GM23338 (cell line): ENCODE measurements at regions not wholly inside any gene's neighbourhood (a gene's known extent, or its start where the extent isn't known, plus 50 kb on each side); places are given as distances from the start of the nearest gene placed in this dataset.

ENCODE experiments used
- CREB1 ChIP-seq: fragments of 250-450 bp; sonication (Bioruptor Pico); IDR thresholded peaks from 2 replicates; pipeline ENCODE4 v1.5.0; 2020; ENCODE audit warnings: low read depth, mild to moderate bottlenecking, moderate library complexity
- CTCF ChIP-seq, 2 experiments: fragments of 200-600 bp in 1 of 2; sonication (generic) in 1 of 2; conservative IDR thresholded peaks; 2 replicates each; pipeline versions ENCODE4 v1.5.1 to v1.6.1; 2016 to 2017; ENCODE audit warnings: antibody characterized with exemption in 2 of 2, low read depth in 2 of 2, mild to moderate bottlenecking in 2 of 2, moderate library complexity in 1 of 2
- EZH2 ChIP-seq: fragments of 200-600 bp; sonication (generic); IDR thresholded peaks from one replicate; pipeline ENCODE4 v1.8.0; 2017; ENCODE audit warnings: antibody characterized with exemption, mild to moderate bottlenecking, low read depth; ENCODE audit not compliant: unreplicated experiment
- EZH2phosphoT487 ChIP-seq: fragments of 200-600 bp; sonication (generic); IDR thresholded peaks from one replicate; pipeline ENCODE4 v1.8.1; 2018; ENCODE audit warnings: antibody characterized with exemption; ENCODE audit not compliant: unreplicated experiment
- POLR2AphosphoS5 ChIP-seq: IDR thresholded peaks from 2 replicates; pipeline ENCODE4 v1.6.1; 2016; ENCODE audit warnings: antibody characterized with exemption, low read depth
- REST ChIP-seq: IDR thresholded peaks from one replicate; pipeline ENCODE4 v1.6.1; 2018; ENCODE audit warnings: antibody characterized with exemption; ENCODE audit not compliant: unreplicated experiment
- ZNF114 ChIP-seq: fragments of 250-450 bp; sonication (Bioruptor Pico); IDR thresholded peaks from 2 replicates; pipeline ENCODE4 v1.5.0; 2020; ENCODE audit warnings: mild to moderate bottlenecking, moderate library complexity
- ZNF331 ChIP-seq: fragments of 250-450 bp; sonication (Bioruptor Pico); IDR thresholded peaks from 2 replicates; pipeline ENCODE4 v1.5.0; 2020; ENCODE audit warnings: low read depth, mild to moderate bottlenecking, moderate library complexity
- TF ChIP-seq, protein P1 (sequence below): fragments of 250-450 bp; sonication (Bioruptor Pico); IDR thresholded peaks from 2 replicates; pipeline ENCODE4 v1.5.0; 2020; ENCODE audit warnings: mild to moderate bottlenecking, moderate library complexity
- TF ChIP-seq, protein P2 (sequence below): IDR thresholded peaks from 2 replicates; pipeline ENCODE4 v1.6.1; 2016; ENCODE audit warnings: antibody characterized with exemption

DNA sequence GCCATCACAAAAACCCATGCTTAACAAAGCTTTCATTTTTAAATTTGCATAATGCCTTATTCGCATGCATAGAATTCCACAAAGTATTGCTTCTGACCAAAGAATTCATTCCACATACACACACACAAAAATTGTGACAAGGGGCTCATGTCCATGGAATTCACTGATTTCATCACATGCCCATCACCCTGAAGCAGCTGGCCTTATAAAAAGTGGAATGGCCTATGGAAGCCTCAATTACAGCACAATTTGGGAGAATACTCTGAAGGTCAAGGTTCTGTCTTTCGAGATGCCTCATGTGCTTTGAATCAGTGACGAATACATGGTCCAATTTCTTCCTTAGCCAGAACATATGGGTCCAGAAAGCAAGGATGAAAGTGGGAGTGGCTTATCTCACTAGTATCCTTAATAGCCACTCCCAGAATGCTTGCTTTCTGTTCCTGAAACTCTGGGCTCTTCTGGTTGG lies 165.7 kb downstream of the KDR start:
- TF ChIP-seq EZH2 (no peak), POLR2AphosphoS5 (no peak), REST (no peak), CTCF (conservative IDR thresholded peaks at IDR 0.05; ENCODE audit: low read depth in 2 of 2) (no peak), CREB1 (CRISPR knock-in tag) (no peak), EZH2phosphoT487 (no peak), ZNF114 (no peak), ZNF331 (no peak)
- TF ChIP-seq, protein P1, sequence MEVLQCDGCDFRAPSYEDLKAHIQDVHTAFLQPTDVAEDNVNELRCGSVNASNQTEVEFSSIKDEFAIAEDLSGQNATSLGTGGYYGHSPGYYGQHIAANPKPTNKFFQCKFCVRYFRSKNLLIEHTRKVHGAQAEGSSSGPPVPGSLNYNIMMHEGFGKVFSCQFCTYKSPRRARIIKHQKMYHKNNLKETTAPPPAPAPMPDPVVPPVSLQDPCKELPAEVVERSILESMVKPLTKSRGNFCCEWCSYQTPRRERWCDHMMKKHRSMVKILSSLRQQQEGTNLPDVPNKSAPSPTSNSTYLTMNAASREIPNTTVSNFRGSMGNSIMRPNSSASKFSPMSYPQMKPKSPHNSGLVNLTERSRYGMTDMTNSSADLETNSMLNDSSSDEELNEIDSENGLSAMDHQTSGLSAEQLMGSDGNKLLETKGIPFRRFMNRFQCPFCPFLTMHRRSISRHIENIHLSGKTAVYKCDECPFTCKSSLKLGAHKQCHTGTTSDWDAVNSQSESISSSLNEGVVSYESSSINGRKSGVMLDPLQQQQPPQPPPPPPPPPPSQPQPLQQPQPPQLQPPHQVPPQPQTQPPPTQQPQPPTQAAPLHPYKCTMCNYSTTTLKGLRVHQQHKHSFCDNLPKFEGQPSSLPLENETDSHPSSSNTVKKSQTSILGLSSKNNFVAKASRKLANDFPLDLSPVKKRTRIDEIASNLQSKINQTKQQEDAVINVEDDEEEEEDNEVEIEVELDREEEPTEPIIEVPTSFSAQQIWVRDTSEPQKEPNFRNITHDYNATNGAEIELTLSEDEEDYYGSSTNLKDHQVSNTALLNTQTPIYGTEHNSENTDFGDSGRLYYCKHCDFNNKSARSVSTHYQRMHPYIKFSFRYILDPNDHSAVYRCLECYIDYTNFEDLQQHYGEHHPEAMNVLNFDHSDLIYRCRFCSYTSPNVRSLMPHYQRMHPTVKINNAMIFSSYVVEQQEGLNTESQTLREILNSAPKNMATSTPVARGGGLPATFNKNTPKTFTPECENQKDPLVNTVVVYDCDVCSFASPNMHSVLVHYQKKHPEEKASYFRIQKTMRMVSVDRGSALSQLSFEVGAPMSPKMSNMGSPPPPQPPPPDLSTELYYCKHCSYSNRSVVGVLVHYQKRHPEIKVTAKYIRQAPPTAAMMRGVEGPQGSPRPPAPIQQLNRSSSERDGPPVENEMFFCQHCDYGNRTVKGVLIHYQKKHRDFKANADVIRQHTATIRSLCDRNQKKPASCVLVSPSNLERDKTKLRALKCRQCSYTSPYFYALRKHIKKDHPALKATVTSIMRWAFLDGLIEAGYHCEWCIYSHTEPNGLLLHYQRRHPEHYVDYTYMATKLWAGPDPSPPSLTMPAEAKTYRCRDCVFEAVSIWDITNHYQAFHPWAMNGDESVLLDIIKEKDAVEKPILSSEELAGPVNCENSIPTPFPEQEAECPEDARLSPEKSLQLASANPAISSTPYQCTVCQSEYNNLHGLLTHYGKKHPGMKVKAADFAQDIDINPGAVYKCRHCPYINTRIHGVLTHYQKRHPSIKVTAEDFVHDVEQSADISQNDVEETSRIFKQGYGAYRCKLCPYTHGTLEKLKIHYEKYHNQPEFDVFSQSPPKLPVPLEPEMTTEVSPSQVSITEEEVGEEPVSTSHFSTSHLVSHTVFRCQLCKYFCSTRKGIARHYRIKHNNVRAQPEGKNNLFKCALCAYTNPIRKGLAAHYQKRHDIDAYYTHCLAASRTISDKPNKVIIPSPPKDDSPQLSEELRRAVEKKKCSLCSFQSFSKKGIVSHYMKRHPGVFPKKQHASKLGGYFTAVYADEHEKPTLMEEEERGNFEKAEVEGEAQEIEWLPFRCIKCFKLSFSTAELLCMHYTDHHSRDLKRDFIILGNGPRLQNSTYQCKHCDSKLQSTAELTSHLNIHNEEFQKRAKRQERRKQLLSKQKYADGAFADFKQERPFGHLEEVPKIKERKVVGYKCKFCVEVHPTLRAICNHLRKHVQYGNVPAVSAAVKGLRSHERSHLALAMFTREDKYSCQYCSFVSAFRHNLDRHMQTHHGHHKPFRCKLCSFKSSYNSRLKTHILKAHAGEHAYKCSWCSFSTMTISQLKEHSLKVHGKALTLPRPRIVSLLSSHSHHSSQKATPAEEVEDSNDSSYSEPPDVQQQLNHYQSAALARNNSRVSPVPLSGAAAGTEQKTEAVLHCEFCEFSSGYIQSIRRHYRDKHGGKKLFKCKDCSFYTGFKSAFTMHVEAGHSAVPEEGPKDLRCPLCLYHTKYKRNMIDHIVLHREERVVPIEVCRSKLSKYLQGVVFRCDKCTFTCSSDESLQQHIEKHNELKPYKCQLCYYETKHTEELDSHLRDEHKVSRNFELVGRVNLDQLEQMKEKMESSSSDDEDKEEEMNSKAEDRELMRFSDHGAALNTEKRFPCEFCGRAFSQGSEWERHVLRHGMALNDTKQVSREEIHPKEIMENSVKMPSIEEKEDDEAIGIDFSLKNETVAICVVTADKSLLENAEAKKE (CRISPR knock-in tag) = no peak
- TF ChIP-seq, protein P2, sequence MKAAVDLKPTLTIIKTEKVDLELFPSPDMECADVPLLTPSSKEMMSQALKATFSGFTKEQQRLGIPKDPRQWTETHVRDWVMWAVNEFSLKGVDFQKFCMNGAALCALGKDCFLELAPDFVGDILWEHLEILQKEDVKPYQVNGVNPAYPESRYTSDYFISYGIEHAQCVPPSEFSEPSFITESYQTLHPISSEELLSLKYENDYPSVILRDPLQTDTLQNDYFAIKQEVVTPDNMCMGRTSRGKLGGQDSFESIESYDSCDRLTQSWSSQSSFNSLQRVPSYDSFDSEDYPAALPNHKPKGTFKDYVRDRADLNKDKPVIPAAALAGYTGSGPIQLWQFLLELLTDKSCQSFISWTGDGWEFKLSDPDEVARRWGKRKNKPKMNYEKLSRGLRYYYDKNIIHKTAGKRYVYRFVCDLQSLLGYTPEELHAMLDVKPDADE = no peak
